ENCODE measurements at regions not wholly inside any gene's neighbourhood (a gene's known extent, or its start where the extent isn't known, plus 50 kb on each side); places are given as distances from the start of the nearest gene placed in this dataset.

DNA sequence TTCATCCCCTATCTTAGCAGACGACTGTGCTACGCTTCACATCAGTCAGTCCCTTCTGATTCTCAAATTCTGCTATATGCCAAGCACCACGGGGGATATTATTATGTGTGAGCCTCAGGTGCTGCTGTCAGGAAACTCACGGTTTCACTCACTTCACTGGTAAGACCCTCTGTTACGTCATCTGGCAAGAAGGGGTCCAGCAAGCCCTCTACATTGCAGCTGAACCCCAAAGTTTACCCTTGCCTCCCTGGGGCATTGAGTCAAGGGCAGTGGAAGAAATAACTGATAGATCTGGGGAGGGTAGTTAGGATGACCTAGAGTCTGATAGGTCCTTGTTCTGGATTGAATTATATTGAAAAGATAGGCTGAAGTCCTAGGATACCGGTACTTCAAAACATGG, 237.4 kb downstream of the RRAGC start:
- TF ChIP-seq SP1 (IDR thresholded peaks at IDR 0.05; ENCODE audit: low read depth): no peak
- no peak for TF ChIP-seq CTCF (IDR thresholded peaks at IDR 0.05 in 2 of 3, conservative IDR thresholded peaks at IDR 0.05 in 1 of 3; ENCODE audit: borderline replicate concordance in 1 of 3, insufficient read depth in 1 of 3, low read depth in 2 of 3, low read length in 2 of 3)
- no peak for TF ChIP-seq YY1 (IDR thresholded peaks at IDR 0.05; ENCODE audit: extremely low read depth, insufficient replicate concordance, low read depth, low read length)
